ENCODE measurements at regions not wholly inside any gene's neighbourhood (a gene's known extent, or its start where the extent isn't known, plus 50 kb on each side); places are given as distances from the start of the nearest gene placed in this dataset.
"Not testable (repeated sequence)": the region's sequence is repeated elsewhere in the genome, so short reads cannot be mapped to it uniquely, and the experiment has no call there.

DNA sequence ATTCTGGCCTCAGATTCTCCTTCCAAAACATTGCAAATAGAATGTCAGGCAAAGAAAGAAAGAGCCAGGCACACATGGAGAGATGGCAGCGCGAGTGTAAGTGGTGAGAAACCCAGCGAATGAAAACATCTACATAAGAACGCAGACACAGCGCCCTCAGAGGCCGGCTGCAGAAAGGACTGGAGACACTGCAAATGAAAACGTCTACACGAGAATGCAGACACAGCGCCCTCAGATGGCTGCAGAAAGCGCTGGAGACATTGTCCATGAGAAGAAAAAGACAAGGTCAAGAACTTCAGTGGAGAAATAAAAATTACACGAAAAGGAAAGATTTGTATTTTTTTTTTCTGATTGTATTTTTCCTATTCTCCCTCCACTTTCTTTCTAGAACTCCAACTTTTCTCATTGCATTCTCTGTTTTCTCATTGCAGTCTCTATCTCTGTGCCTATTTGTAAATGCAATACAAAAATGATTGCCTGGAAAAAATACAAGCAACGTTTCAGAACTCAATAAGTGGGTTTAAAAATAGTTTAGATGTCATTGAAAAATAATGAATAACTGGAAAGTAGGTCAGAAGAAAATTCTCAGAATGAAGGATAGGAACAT lies 117.9 kb upstream of the LPCAT1 start:
- peaks cover 0 to 5% of the 10 kb centered on the region in 2 donors for H3K4me1 ChIP-seq (ENCODE audit: control insufficient read depth in 2 of 2, insufficient read depth in 2 of 2, low read length in 1 of 2)
- no peak overlapping the region for H3K4me3 ChIP-seq (ENCODE audit: low read depth in 1 of 2, low read length in 2 of 2)
- peaks cover 5 to 7% of the 10 kb centered on the region in 2 donors for H3K27me3 ChIP-seq (ENCODE audit: control insufficient read depth in 1 of 2, insufficient read depth in 2 of 2, low read length in 2 of 2)
- WGBS, 2 donors = 2 to 4% methylated on average over 12 of the region's 12 CpGs
- no peaks in the 10 kb centered on the region for H3K9me3 ChIP-seq (ENCODE audit: control insufficient read depth in 2 of 2, insufficient read depth in 1 of 2, low read depth in 1 of 2, low read length in 1 of 2)
- H3K36me3 ChIP-seq (ENCODE audit: control insufficient read depth in 2 of 2, insufficient read depth in 2 of 2, low read length in 1 of 2) = no peaks in the 10 kb centered on the region
- no peak overlapping the region for H3K27ac ChIP-seq (ENCODE audit: low read depth in 2 of 2, low read length in 1 of 2)

DNA sequence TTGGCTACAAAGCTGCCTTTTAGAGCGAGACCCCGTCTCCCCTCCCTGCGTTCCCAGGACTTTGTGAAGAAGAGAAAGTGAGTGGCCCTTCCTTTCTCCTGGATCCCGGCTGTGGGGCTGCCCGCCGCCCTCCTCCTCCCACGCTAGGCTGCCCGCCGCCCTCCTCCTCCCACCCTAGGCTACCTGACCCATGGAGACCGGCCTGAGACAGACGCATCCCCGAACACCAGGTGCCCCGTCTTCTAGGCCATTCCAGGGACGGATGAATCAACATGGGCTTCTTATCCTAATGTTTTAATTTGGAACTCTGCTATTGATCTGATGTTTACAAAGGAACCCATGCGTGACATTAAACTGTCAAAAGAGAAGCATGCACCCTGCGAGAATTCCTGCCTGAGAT lies 117.3 kb upstream of the LPCAT1 start:
- no peak overlapping the region for H3K4me3 ChIP-seq (ENCODE audit: low read depth in 1 of 2, low read length in 2 of 2)
- peaks cover 5 to 7% of the 10 kb centered on the region in 2 donors for H3K27me3 ChIP-seq (ENCODE audit: control insufficient read depth in 1 of 2, insufficient read depth in 2 of 2, low read length in 2 of 2)
- no peaks in the 10 kb centered on the region for H3K36me3 ChIP-seq (ENCODE audit: control insufficient read depth in 2 of 2, insufficient read depth in 2 of 2, low read length in 1 of 2)
- H3K4me1 ChIP-seq (ENCODE audit: control insufficient read depth in 2 of 2, insufficient read depth in 2 of 2, low read length in 1 of 2) = peaks cover 0 to 5% of the 10 kb centered on the region in 2 donors
- no peaks in the 10 kb centered on the region for H3K9me3 ChIP-seq (ENCODE audit: control insufficient read depth in 2 of 2, insufficient read depth in 1 of 2, low read depth in 1 of 2, low read length in 1 of 2)
- no peak overlapping the region for H3K27ac ChIP-seq (ENCODE audit: low read depth in 2 of 2, low read length in 1 of 2)
- 54 to 69% methylated on average over 13 to 16 of the region's 16 CpGs for WGBS, 2 donors

DNA sequence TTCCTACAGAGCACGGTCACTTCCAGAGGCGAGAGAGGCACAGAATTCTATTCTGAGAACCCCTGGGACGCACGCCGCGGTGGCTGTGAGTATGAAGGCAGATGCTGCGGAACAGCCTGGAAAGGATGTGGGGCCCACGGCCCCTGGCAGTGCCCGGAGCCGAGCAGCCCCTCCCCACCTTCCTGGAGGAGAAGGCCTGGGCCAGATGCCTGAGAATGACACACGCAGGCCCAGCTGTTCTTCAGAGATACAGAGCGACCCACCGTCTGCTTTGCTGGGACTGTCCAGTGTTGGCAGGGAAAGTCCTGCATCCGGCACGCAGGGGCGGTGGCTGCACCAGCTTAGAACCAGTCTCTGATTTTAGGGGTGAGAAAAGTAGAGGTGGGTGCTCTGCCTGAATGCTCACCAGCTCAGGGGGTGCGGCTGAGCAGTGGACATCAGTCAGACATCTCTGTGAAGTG lies 116.7 kb upstream of the LPCAT1 start:
- H3K27ac ChIP-seq (ENCODE audit: low read depth in 2 of 2, low read length in 1 of 2) = no peak overlapping the region
- peaks cover 5 to 7% of the 10 kb centered on the region in 2 donors for H3K27me3 ChIP-seq (ENCODE audit: control insufficient read depth in 1 of 2, insufficient read depth in 2 of 2, low read length in 2 of 2)
- no peak overlapping the region for H3K4me3 ChIP-seq (ENCODE audit: low read depth in 1 of 2, low read length in 2 of 2)
- no peaks in the 10 kb centered on the region for H3K9me3 ChIP-seq (ENCODE audit: control insufficient read depth in 2 of 2, insufficient read depth in 1 of 2, low read depth in 1 of 2, low read length in 1 of 2)
- H3K4me1 ChIP-seq (ENCODE audit: control insufficient read depth in 2 of 2, insufficient read depth in 2 of 2, low read length in 1 of 2) = peaks cover 0 to 5% of the 10 kb centered on the region in 2 donors
- WGBS, 2 donors = 80 to 81% methylated on average over 17 of the region's 17 CpGs
- H3K36me3 ChIP-seq (ENCODE audit: control insufficient read depth in 2 of 2, insufficient read depth in 2 of 2, low read length in 1 of 2) = no peaks in the 10 kb centered on the region

DNA sequence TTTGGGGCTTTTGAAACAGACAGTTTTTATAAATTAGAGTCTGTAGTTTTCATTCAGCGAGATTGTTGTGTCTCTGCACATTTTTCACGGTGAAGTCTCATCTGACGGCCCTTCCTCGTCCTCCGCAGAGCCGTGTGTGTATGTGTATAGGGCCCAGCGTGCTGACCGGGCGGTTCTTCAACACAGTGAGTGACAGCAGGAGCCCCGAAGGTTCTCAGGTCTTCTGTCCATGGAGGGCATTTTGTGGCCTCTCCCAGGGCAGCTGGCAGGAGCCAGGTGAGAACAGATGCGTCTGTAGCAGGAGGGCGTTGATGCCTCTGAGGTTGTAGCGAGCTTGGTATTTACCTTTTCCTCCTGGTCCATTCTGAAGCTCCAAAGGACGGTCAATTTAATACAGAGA lies 116.0 kb upstream of the LPCAT1 start:
- Histone ChIP-seq H3K9me3 (ENCODE audit: control insufficient read depth in 2 of 2, insufficient read depth in 1 of 2, low read depth in 1 of 2, low read length in 1 of 2) (no peaks in the 10 kb centered on the region), H3K36me3 (ENCODE audit: control insufficient read depth in 2 of 2, insufficient read depth in 2 of 2, low read length in 1 of 2) (no peaks in the 10 kb centered on the region), H3K27me3 (ENCODE audit: control insufficient read depth in 1 of 2, insufficient read depth in 2 of 2, low read length in 2 of 2) (peaks cover 5 to 7% of the 10 kb centered on the region in 2 donors), H3K4me3 (ENCODE audit: low read depth in 1 of 2, low read length in 2 of 2) (no peak overlapping the region), H3K4me1 (ENCODE audit: control insufficient read depth in 2 of 2, insufficient read depth in 2 of 2, low read length in 1 of 2) (peaks cover 0 to 2% of the 10 kb centered on the region in 2 donors), H3K27ac (ENCODE audit: low read depth in 2 of 2, low read length in 1 of 2) (no peak overlapping the region)
- WGBS, 2 donors = 88% methylated on average over 14 of the region's 14 CpGs

DNA sequence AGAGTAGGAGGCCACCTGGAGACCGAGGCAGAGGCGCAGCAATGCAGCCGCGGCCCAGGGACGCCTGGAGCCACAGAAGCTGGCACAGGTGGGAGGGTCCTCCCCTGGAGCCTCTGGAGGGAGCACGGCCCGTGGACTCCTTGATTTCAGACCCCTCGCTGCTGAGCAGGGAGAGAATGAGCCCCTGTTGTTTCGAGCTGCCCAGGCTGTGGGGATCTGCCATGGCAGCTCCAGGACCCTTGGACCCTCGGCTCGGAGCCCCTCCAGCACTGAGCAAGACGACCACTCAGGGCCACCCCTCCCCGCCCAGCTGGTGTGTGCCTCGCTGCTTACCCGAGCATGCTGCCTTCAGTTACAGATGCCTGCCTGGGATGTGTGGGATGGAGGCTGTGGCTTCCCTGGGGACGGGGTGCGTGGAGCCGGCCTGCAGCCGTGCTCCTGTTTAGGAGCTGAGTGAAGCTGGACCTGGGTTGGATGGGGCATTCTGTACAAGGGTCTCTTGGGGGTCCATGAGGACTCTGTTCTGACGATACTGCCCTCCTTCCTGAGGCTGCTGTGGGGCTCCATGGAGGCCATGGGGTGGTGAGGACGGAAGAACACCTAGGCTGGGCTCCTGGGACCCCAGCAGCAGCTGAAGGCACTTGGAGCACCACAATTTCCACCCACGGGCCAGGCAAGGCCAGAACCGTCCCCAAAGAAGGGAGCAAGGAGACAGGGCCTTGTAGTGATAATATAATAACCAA lies 115.1 kb upstream of the LPCAT1 start:
- Histone ChIP-seq H3K9me3 (ENCODE audit: control insufficient read depth in 2 of 2, insufficient read depth in 1 of 2, low read depth in 1 of 2, low read length in 1 of 2) (no peaks in the 10 kb centered on the region), H3K27ac (ENCODE audit: low read depth in 2 of 2, low read length in 1 of 2) (no peak overlapping the region), H3K4me3 (ENCODE audit: low read depth in 1 of 2, low read length in 2 of 2) (no peak overlapping the region), H3K4me1 (ENCODE audit: control insufficient read depth in 2 of 2, insufficient read depth in 2 of 2, low read length in 1 of 2) (peaks cover 0 to 2% of the 10 kb centered on the region in 2 donors), H3K36me3 (ENCODE audit: control insufficient read depth in 2 of 2, insufficient read depth in 2 of 2, low read length in 1 of 2) (no peaks in the 10 kb centered on the region), H3K27me3 (ENCODE audit: control insufficient read depth in 1 of 2, insufficient read depth in 2 of 2, low read length in 2 of 2) (peaks cover 3 to 5% of the 10 kb centered on the region in 2 donors)
- WGBS, 2 donors = 86 to 87% methylated on average over 21 to 23 of the region's 23 CpGs

DNA sequence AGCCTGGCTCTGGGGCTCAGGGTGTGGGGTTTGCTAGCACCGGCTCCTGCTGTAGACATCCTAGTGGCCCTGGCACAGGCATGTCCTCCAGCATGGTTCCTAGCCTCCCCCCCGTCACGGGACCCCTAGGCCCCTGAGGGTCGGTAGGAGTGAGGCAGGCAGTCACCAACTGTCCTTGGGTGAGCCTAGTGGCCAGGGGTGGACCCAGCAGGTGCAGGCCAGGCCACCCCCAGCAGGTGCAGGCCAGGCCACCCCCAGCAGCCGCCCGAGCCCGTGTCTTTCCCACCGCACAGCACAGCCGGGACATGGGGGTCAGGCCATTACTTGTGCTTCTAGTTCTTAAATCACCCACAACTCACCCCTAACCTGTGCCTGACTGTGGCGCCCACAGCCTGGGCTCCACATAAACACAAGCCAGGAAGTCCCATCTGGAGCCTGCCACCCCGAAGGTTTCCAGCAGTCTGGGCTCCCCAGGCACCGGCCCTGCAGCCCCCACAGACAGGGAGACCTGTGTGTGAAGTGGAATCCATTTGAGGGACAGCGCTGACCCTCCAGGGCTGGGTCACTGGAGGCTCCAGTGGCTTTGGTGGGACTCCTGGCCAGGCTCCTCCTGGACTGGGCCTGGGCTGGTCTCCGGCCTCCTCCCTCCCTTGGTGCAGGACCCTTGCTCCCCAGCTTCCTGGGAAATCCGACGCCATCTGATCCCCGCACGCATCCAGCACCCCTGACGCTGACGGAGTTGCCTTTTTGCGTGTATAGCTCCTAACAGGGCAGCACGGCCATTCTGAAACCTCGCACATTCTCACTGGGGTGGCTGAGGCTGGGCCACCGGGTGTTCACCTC lies 114.1 kb upstream of the LPCAT1 start:
- WGBS, 2 donors = 86 to 90% methylated on average over 24 of the region's 24 CpGs
- peaks cover 0 to 2% of the 10 kb centered on the region in 2 donors for H3K4me1 ChIP-seq (ENCODE audit: control insufficient read depth in 2 of 2, insufficient read depth in 2 of 2, low read length in 1 of 2)

DNA sequence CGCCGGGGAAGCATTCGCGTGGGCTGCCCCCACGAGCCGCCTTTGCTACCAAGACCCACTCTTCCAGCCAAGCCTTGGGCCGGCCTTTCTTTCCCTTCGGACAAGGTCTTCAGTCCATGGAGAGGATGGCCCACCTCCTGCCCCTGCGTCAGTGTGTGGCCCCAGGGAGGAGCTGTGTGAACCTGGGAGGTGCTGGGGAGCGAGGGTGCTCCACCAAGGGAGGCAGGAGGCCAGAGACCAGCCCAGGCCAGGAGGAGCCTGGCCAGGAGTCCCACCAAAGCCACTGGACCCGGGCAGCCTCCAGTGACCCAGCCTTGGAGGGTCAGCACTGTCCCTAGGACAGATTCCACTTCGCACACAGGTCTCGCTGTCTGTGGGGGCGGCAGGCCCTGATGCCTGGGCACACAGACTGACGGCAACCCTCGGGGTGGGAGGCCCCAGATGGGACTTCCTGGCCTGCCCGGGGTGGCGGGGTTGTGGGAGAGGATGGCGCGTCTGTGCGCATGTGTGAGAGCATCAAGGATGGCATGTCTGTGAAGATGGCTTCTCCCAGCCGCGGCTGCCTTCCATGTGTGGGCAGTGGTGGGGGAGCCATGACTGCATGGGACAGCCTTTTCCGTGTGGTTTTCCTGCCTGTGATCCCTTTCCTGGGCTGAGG lies 113.3 kb upstream of the LPCAT1 start:
- Histone ChIP-seq H3K27ac (ENCODE audit: low read depth in 2 of 2, low read length in 1 of 2) (no peak overlapping the region), H3K4me1 (ENCODE audit: control insufficient read depth in 2 of 2, insufficient read depth in 2 of 2, low read length in 1 of 2) (peaks cover 0 to 2% of the 10 kb centered on the region in 2 donors), H3K9me3 (ENCODE audit: control insufficient read depth in 2 of 2, insufficient read depth in 1 of 2, low read depth in 1 of 2, low read length in 1 of 2) (no peaks in the 10 kb centered on the region), H3K27me3 (ENCODE audit: control insufficient read depth in 1 of 2, insufficient read depth in 2 of 2, low read length in 2 of 2) (no peaks in the 10 kb centered on the region), H3K4me3 (ENCODE audit: low read depth in 1 of 2, low read length in 2 of 2) (no peak overlapping the region), H3K36me3 (ENCODE audit: control insufficient read depth in 2 of 2, insufficient read depth in 2 of 2, low read length in 1 of 2) (no peaks in the 10 kb centered on the region)
- WGBS, 2 donors = 88 to 91% methylated on average over 24 of the region's 24 CpGs

More for the DNA sequence above, 114.1 kb upstream of the LPCAT1 start:
- Histone ChIP-seq H3K27ac (ENCODE audit: low read depth in 2 of 2, low read length in 1 of 2) (no peak overlapping the region), H3K9me3 (ENCODE audit: control insufficient read depth in 2 of 2, insufficient read depth in 1 of 2, low read depth in 1 of 2, low read length in 1 of 2) (no peaks in the 10 kb centered on the region), H3K27me3 (ENCODE audit: control insufficient read depth in 1 of 2, insufficient read depth in 2 of 2, low read length in 2 of 2) (no peaks in the 10 kb centered on the region), H3K36me3 (ENCODE audit: control insufficient read depth in 2 of 2, insufficient read depth in 2 of 2, low read length in 1 of 2) (no peaks in the 10 kb centered on the region), H3K4me3 (ENCODE audit: low read depth in 1 of 2, low read length in 2 of 2) (no peak overlapping the region)

DNA sequence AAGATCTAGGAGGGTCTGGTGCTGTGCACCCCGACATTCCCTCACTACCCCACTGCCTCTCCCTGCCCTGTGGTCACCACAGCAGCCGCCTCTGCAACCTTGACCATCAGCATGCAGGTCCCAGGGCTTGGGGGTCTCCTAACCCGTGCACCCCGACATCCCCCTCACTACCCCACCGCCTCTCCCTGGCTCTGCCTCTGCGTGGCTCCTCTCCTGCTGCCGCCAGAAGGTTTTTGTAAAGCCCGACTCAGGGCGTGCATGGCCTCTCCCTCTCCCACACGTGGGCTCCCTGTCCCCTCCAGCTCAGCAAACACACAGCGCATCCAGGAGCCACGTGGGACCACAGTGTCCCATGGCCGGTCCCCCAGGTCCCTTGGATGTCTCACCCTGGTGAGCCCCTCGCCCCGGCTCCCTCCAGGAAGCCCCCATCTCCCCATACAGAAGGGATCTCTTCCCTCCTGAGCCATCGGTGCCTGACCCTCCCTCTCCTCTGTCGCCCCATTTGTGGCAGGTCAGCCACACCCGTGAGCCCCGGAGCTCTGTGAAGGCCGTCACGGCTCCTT lies 112.5 kb upstream of the LPCAT1 start:
- 83 to 87% methylated on average over 20 to 21 of the region's 21 CpGs for WGBS, 2 donors
- H3K9me3 ChIP-seq (ENCODE audit: control insufficient read depth in 2 of 2, insufficient read depth in 1 of 2, low read depth in 1 of 2, low read length in 1 of 2); H3K36me3 ChIP-seq (ENCODE audit: control insufficient read depth in 2 of 2, insufficient read depth in 2 of 2, low read length in 1 of 2); H3K27me3 ChIP-seq (ENCODE audit: control insufficient read depth in 1 of 2, insufficient read depth in 2 of 2, low read length in 2 of 2); H3K27ac ChIP-seq (ENCODE audit: low read depth in 2 of 2, low read length in 1 of 2); H3K4me1 ChIP-seq (ENCODE audit: control insufficient read depth in 2 of 2, insufficient read depth in 2 of 2, low read length in 1 of 2); H3K4me3 ChIP-seq (ENCODE audit: low read depth in 1 of 2, low read length in 2 of 2): not testable (repeated sequence)

DNA sequence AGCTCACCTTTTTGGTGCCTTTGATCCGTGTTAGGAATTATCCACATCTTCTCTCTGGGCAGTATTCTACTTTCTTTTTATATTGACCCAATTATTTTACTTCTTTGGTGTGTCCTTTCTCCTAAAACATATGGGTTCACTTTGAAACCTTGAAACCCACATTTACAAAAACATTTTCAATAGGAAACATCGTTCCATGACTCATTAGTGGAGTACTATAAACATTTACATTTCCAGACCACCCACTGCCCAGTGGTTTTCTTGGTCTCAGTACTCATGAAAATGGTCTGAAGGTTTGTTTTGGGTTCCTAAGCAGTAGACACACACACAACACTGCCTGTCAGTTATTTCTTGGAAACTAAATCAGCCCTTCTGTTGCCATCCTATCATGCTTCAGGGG lies 111.7 kb upstream of the LPCAT1 start:
- not testable (repeated sequence) for H3K4me3 ChIP-seq (ENCODE audit: low read depth in 1 of 2, low read length in 2 of 2); H3K27ac ChIP-seq (ENCODE audit: low read depth in 2 of 2, low read length in 1 of 2); H3K27me3 ChIP-seq (ENCODE audit: control insufficient read depth in 1 of 2, insufficient read depth in 2 of 2, low read length in 2 of 2); H3K36me3 ChIP-seq (ENCODE audit: control insufficient read depth in 2 of 2, insufficient read depth in 2 of 2, low read length in 1 of 2); H3K9me3 ChIP-seq (ENCODE audit: control insufficient read depth in 2 of 2, insufficient read depth in 1 of 2, low read depth in 1 of 2, low read length in 1 of 2); H3K4me1 ChIP-seq (ENCODE audit: control insufficient read depth in 2 of 2, insufficient read depth in 2 of 2, low read length in 1 of 2)
- WGBS, 2 donors = 56 to 65% methylated on average over 2 of the region's 2 CpGs

All from esophagus (tissue), 2 donors.